Peyer's patch (tissue), 4 donors: ENCODE measurements at regions not wholly inside any gene's neighbourhood (a gene's known extent, or its start where the extent isn't known, plus 50 kb on each side); places are given as distances from the start of the nearest gene placed in this dataset.

Experiments
- DNase-seq, 3 donors: peaks; one replicate each; pipeline ENCODE4 v3.0.0-alpha.2; 2017 to 2019
- H3K27ac ChIP-seq, 4 donors: fragments of 200-600 bp; sonication (generic); one replicate each; pipeline ENCODE4 v1.5.1; 2016 to 2019
- H3K27me3 ChIP-seq, 2 donors: fragments of 200-600 bp; sonication (generic); one replicate each; pipeline ENCODE4 v1.5.1; 2019
- H3K36me3 ChIP-seq, 3 donors: fragments of 200-600 bp; sonication (generic); one replicate each; pipeline ENCODE4 v1.5.1; 2016 to 2019
- H3K4me1 ChIP-seq, 4 donors: fragments of 200-600 bp; sonication (generic); one replicate each; pipeline ENCODE4 v1.5.1; 2016 to 2019
- H3K4me3 ChIP-seq, 4 donors: fragments of 200-600 bp; sonication (generic); 1 replicate in 3 of 4; 2 replicates in 1 of 4; pipeline ENCODE4 v1.5.1; 2016 to 2019; ENCODE audit warnings: mild to moderate bottlenecking in 1 of 4
- H3K9me3 ChIP-seq, 4 donors: fragments of 200-600 bp; sonication (generic); one replicate each; pipeline ENCODE4 v1.5.1; 2016 to 2019; ENCODE audit warnings: mild to moderate bottlenecking in 1 of 4
- POLR2A ChIP-seq, 2 donors: fragments of 450-650 bp; IDR thresholded peaks; one replicate each; pipeline ENCODE4 v1.5.1; 2017; ENCODE audit warnings: antibody characterized with exemption in 2 of 2, mild to moderate bottlenecking in 2 of 2, moderate library complexity in 2 of 2
- TF ChIP-seq, protein P1 (sequence below), 6 experiments: fragments of 450-650 bp in 4 of 6; fragments of 200-600 bp in 2 of 6; sonication (generic) in 1 of 6; IDR thresholded peaks; one replicate each; pipeline ENCODE4 v1.5.1; 2017 to 2019; ENCODE audit warnings: antibody characterized with exemption in 6 of 6, mild to moderate bottlenecking in 3 of 6, moderate library complexity in 1 of 6

DNA sequence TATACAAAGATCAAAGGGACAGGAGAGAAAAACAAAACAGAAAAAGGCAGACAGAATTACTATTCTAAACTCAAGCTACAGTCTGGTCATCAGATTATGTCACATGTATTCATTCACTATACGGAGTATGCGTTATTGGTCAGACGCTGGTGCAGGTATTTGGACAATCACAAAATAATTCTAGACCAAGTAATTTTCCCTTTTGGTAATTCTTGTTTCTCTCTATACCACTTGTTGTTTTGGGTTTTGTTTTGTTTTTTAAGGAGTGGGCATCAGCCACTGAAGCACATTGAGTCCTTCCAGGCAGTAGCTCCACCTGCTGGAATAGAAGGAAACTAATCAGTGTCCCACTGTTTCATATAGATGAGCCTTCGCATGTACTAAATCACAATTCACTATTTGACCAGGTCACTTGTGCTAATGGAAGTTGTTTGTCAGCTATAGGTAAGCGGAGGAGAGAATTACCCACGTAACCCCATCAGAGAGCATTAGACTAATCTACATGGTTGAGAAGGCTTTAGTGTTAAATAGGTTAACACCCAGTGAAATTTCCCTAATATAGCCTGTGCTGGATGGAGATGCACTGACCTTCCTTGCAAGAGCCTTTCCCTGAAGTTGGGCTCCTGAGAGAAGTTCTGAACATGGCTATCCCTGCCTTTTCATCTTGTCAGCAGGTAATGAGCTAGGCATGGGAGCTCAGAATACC lies 77.9 kb downstream of the TNFAIP3 start:
- Histone ChIP-seq H3K36me3 (no peaks in the 10 kb centered on the region), H3K4me3 (no peak overlapping the region), H3K9me3 (no peaks in the 10 kb centered on the region), H3K27ac (no peak overlapping the region), H3K4me1 (no peaks in the 10 kb centered on the region), H3K27me3 (no peaks in the 10 kb centered on the region)
- TF ChIP-seq POLR2A (IDR thresholded peaks at IDR 0.05), result no peak
- TF ChIP-seq, protein P1, sequence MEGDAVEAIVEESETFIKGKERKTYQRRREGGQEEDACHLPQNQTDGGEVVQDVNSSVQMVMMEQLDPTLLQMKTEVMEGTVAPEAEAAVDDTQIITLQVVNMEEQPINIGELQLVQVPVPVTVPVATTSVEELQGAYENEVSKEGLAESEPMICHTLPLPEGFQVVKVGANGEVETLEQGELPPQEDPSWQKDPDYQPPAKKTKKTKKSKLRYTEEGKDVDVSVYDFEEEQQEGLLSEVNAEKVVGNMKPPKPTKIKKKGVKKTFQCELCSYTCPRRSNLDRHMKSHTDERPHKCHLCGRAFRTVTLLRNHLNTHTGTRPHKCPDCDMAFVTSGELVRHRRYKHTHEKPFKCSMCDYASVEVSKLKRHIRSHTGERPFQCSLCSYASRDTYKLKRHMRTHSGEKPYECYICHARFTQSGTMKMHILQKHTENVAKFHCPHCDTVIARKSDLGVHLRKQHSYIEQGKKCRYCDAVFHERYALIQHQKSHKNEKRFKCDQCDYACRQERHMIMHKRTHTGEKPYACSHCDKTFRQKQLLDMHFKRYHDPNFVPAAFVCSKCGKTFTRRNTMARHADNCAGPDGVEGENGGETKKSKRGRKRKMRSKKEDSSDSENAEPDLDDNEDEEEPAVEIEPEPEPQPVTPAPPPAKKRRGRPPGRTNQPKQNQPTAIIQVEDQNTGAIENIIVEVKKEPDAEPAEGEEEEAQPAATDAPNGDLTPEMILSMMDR (IDR thresholded peaks at IDR 0.05), result peak; percentile 61 to 91 (median 80)
- DNase-seq, result peak in 1 of 3 donors; percentile 60

DNA sequence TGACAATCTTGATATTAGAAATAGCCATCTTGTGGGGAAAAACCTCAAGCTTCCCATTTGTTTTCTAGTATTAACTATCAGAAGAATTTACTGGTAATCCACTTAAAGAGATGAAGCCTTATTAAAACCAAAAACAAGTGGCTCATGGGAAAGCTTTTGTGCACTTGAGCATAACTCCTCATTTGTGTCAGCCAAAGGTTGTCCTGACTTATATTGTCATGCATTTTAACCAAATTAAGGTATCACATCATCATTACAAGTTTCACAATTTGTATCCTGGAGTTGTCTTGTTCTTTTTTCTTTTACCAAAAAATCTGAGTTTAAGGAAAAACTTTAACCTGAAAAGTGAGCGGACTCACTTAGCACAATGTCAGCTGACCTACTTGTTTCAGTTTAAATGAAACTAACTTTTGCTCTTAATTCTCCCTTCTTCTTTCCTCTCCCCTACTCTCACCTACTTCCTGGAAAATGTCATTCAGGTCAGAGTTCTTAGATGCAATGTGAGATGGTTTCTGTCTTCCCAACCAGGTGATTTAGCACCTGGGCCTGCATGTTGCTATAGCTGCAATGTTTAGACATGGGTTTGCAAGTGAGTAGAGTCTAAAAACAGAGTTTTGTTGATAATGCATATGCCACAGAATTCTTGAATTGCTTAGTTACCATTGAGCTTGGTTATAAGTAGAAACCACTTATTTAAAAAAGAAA lies 82.8 kb downstream of the TNFAIP3 start:
- no peak for TF ChIP-seq POLR2A (IDR thresholded peaks at IDR 0.05)
- TF ChIP-seq, protein P1 (IDR thresholded peaks at IDR 0.05), result no peak
- H3K36me3 ChIP-seq, result no peaks in the 10 kb centered on the region
- no peaks in the 10 kb centered on the region for H3K27me3 ChIP-seq
- peaks cover 0 to 8% (median 0%) of the 10 kb centered on the region in 4 donors for H3K4me1 ChIP-seq
- H3K27ac ChIP-seq, result no peak overlapping the region
- DNase-seq, result no peak
- H3K4me3 ChIP-seq, result no peak overlapping the region
- H3K9me3 ChIP-seq, result no peaks in the 10 kb centered on the region

DNA sequence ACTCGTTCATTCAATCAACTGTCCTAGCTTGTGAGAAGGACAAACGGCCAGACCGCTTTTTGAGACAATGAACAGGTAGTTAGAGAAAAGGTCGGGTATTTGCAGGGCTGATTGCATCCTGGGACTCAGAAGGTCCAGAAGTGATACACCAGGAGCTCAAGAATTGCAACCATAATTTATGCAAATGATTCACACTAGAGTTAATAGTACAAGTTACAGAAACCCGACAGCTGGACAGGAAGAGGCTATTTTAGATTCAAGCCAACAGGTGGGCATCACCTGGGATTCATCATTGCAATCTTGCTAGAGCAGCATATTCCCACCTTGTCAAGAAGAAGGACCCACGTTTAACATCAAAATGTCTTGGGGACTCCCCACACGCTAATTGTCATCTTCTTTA lies 83.5 kb downstream of the TNFAIP3 start:
- Histone ChIP-seq H3K27me3 (no peaks in the 10 kb centered on the region), H3K36me3 (no peaks in the 10 kb centered on the region), H3K4me1 (peaks cover 0 to 8% (median 0%) of the 10 kb centered on the region in 4 donors), H3K4me3 (no peak overlapping the region), H3K9me3 (no peaks in the 10 kb centered on the region), H3K27ac (no peak overlapping the region)
- DNase-seq, result no peak
- no peak for TF ChIP-seq POLR2A (IDR thresholded peaks at IDR 0.05)
- TF ChIP-seq, protein P1 (IDR thresholded peaks at IDR 0.05), result no peak

DNA sequence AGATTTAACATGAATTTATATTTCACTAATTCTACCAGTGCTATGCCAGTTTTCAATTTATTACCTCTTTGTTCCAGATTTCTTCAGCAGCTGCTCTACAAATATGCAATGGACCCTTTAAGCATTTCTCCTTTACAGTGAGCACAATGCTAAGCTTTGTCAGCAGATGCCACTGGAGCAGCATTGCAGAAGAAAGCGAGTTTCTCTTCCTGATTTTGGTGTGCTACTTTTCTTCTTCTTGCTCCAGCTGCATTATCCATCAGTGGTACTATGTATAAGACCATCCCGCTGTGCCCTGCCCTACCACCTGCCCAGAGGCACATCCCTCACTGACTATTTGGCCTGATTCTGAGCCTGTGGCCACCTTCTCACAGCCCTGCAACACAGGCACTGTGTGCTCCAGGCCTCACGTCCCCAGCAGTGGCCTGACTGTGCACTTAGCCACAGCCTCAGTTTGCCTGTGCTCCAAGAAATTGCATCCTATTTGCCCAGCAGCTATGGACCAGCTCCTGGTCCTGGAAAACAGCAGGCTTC lies 84.1 kb downstream of the TNFAIP3 start:
- Histone ChIP-seq H3K27me3 (no peaks in the 10 kb centered on the region), H3K27ac (no peak overlapping the region), H3K4me3 (no peak overlapping the region), H3K36me3 (no peaks in the 10 kb centered on the region), H3K4me1 (peaks cover 0 to 8% (median 0%) of the 10 kb centered on the region in 4 donors), H3K9me3 (no peaks in the 10 kb centered on the region)
- TF ChIP-seq, protein P1 (IDR thresholded peaks at IDR 0.05), result no peak
- no peak for TF ChIP-seq POLR2A (IDR thresholded peaks at IDR 0.05)
- no peak for DNase-seq

DNA sequence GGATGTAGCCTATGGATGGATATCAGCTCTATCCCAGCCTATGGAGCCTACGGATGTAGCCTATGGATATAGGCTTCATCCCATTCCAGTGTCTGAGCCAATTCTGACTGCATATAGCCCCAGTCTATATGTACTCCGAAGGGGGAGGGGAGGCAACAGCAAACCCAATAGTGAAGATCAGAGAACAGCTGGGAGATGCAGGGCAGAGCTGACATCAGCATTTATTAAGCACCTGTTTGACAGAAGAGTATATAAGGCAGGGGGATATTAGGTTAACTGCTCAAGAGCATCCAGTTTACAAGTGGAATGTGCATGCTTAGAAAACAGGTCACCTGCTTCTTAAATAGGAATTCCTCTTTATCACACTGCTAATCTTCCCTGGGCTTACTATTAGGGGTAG lies 85.2 kb downstream of the TNFAIP3 start:
- Histone ChIP-seq H3K27me3 (no peaks in the 10 kb centered on the region), H3K4me1 (peaks cover 0 to 8% (median 0%) of the 10 kb centered on the region in 4 donors), H3K27ac (no peak overlapping the region), H3K9me3 (no peaks in the 10 kb centered on the region), H3K4me3 (no peak overlapping the region), H3K36me3 (no peaks in the 10 kb centered on the region)
- DNase-seq, result no peak
- no peak for TF ChIP-seq POLR2A (IDR thresholded peaks at IDR 0.05)
- TF ChIP-seq, protein P1 (IDR thresholded peaks at IDR 0.05), result no peak
